Stimulated activated CD4-positive, alpha-beta T cell treated with anti-CD3 and anti-CD28 coated beads, Interleukin-1b, Interleukin-23, amount 100 ng/mL, for 4 hours (primary cell): ENCODE measurements at regions not wholly inside any gene's neighbourhood (a gene's known extent, or its start where the extent isn't known, plus 50 kb on each side); places are given as distances from the start of the nearest gene placed in this dataset.
"Not testable (repeated sequence)": the region's sequence is repeated elsewhere in the genome, so short reads cannot be mapped to it uniquely, and the experiment has no call there.

Experiments
- DNase-seq, 2 donors: peaks; one replicate each; pipeline ENCODE4 v3.0.0-alpha.2; 2020; ENCODE audit warnings: low read depth in 2 of 2

DNA sequence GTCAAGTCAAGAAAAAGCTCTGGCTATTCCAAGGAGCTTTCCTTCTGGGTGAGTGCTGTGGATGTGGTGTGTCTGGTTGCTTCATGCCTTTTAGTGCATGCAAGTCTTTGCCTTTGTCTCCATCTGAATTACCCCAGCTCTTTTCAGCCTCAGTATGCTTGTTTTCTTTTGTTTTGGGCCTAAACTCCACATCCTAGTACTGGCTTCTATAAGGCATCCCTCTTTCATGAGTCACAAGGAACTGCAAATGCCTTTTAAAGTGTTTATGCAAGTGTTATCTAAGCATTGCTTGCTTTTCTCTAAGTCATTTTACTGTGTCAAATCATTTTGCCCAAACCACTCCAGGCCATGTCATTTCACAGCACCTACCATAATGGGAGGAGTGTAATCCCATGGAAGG is 132.1 kb downstream of the PLCE1 start:
- DNase-seq, result no peak

DNA sequence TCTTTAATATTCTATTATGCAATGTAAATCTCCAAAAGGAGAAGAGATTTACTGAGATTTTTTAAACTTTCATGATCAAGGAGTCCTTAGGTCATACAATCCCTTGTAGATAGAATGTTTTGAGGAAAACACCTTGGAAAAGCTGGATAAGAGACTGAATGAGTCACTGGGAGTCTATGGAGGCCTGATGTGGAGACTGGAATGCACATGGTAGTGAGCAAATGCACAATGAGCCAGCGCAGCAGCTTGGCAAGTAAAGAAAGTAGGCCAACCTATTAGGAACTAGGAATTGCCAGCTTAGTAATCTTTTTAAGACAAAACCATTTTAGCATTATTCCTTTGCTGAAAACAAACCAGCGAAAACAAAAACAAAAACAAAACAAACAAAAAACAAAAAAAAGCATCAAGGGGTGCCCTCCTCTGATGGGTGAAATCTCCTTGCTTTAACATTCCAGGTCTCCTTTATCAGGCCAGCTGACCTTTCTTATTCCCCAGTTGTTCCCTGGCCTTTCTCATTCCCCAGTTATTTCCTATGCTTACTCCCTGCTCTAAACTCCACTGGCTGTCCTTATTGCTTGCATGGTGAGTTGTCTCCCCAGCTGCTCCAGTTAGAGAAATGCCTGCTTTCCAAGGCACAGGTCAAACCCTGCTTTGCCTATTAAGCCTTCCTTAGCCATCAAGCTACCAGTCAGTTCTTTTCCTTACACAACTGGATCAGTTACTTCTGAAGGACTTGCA is 135.8 kb downstream of the PLCE1 start:
- no peak for DNase-seq

GRCh38 chr10:94131885-94132284 is 138.2 kb downstream of the PLCE1 start:
- no peak for DNase-seq

GRCh38 chr10:94133239-94133638 is 139.5 kb downstream of the PLCE1 start:
- DNase-seq, result no peak

DNA sequence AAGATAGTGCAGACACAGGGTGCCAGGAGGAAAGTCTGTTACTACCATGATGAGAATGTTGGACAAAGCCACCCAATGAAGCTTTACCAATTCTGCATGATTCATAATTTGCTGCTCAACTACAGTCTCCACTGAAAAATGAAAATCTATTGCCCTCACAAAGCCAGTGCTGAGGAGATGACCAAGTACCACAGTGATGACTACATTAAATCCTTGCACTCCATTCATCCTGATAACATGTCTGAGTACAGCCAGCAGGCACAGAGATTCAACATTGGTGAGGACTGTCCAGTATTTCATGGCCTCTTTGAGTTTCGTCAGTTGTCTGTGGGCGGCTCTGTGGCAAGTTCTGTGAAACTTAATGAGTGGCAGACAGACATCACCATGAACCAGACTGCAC is 144.0 kb downstream of the PLCE1 start:
- no peak for DNase-seq

GRCh38 chr10:94138391-94138790 is 144.7 kb downstream of the PLCE1 start:
- DNase-seq, result no peak

DNA sequence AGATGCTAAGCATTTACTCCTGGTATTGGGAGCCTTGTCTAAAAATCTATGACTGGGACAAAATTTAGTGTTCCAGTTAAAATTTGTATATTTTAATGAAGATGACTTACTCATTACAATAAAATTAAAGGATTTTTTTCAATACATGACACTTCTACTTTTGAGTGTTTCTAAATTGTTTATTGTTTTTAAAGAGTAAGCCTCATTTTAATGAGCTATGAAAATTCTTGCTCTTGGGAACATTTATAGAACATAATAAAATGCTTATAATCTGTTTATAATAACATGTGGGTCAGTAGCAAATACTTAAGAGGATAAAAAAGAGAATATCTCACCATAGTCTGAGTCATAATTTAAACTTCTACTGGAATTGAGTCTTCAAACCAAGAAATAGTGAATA is 149.5 kb downstream of the PLCE1 start:
- no peak for DNase-seq

DNA sequence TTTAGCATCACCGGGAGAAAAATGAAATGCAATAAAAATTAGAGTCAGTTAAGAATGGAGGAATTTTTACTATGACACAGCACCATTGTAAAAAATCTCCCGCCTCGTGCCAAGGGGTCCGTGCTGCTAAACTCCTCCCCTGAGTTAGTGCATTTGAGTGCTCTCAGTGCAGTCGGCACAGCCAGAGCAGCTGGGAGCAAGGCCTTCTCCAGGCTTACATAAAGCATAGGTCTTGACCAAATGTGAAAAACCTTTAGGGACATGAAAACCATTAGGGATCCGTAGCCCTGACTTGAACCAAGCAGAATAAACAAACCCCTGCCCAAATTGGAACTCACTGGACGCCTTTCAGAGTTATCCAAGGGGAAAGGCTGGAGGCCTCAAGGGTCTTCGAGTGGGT is 152.6 kb downstream of the PLCE1 start:
- no peak for DNase-seq

- no peak for DNase-seq
Observed at GRCh38 chr10:94146746-94147145, 153.0 kb downstream of the PLCE1 start.

DNA sequence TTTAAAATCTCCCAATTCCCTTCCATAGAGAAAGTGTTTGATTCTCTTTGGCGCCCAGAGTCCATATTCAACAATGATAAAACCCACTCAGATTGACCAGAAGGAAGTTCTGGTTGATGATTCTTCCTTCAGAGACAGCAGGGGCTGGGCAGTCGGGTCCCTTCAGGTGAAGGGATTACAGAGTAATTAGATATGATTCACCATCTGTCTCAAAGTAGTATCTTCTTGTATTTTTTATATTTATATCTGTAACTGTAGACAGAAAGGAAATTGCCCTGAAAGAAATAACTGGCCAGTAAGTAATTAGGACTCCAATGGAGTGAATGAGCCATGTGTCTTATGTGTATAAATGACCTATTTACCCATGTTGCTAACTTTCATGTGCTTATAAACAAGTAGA is 156.0 kb downstream of the PLCE1 start:
- no peak for DNase-seq

DNA sequence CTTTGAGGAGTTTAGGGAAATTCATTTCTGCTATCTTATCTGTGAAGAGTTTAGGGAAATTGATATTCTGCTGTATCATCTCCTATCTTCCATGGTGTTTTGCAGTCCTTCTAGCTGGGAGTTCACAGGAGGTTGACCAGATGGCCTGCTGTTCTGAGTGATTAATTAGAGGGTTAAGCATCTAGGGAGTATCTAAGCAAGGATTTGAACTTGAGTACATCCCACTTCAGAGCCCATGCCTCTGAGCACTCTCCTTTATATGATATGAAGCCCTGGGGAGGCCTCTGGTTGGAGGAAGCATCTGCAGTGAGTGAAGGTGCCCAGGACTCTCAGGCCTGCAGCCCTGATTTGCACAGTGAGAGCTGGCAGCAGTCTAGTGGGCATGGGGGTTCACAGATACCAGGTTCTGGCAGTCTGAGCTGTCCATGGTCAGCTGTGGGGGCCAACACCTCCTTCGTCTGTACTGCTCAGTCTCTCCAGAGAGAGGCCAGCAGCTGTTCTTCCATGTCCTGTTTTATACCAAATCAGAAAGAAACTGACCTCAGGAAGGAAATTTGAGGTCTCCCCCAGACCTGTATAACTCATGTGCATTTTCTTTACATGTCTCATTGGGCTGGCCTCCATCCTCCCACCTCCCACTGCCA is 156.9 kb downstream of the PLCE1 start:
- DNase-seq, result no peak

- DNase-seq, result no peak
Observed at GRCh38 chr10:94155722-94156271, 162.1 kb downstream of the PLCE1 start.

- DNase-seq, result no peak
Observed at GRCh38 chr10:94156453-94156852, 162.7 kb downstream of the PLCE1 start.

GRCh38 chr10:94165158-94165611 is 171.5 kb downstream of the PLCE1 start:
- DNase-seq, result not testable (repeated sequence)

GRCh38 chr10:94172332-94172731 is 178.6 kb downstream of the PLCE1 start:
- no peak for DNase-seq

DNA sequence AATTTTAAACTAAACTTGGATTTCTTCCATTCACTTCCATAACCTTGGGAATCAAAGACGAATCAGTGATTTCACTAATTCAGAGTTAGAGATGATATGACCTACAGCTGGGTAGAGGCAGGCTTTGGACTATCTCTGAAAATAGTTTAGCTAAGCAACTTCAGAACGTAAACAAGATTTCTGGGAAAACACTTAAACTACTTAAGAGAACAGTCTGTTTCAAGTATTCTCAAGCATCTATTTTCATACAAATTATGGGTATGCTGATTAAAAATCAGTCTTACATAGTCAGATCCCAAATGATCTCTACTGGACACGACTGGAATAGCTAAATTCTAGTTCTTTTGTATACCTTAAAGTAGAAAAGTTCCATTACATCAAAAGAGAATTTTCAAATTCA is 179.9 kb downstream of the PLCE1 start:
- no peak for DNase-seq

DNA sequence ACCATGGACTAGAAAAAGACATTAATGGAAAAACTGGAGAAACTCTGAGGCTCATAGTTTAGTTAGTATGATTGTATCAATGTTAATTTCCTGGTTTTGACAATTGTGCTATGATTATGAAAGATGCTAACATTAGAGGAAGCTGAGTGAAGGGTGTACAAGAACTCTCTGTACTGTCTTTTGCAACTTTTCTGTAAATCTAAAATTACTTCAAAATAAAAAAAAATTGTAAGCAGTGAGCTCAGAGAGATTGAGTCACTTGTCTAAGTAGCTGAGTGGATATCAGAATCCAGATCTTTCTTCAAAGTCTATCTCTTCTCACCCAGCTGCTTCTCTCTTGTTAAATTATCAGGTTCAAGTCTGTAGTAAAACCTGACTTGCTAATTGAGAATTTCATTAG is 181.1 kb downstream of the PLCE1 start:
- DNase-seq, result no peak

GRCh38 chr10:94178475-94179253 is 184.1 kb downstream of the NOC3L start:
- no peak for DNase-seq

DNA sequence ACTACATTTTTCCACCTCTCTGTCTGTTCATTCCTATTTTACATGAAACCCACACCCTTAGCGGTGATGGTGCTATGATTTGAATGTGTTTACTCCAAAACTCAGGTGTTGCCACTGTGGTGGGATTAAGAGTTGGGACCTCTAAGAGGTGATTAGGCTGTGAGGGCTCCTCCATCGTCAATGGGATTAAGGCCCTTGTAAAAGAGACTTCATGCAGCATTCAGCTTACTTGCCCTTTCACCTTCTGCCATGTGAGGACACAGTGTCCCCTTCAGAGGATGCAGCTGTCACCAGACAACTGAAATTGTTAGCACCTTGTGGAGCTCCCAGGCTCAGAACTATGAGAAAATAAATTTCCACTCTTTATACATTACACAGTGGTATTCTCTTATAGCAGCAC is 182.2 kb downstream of the NOC3L start:
- DNase-seq, result no peak

DNA sequence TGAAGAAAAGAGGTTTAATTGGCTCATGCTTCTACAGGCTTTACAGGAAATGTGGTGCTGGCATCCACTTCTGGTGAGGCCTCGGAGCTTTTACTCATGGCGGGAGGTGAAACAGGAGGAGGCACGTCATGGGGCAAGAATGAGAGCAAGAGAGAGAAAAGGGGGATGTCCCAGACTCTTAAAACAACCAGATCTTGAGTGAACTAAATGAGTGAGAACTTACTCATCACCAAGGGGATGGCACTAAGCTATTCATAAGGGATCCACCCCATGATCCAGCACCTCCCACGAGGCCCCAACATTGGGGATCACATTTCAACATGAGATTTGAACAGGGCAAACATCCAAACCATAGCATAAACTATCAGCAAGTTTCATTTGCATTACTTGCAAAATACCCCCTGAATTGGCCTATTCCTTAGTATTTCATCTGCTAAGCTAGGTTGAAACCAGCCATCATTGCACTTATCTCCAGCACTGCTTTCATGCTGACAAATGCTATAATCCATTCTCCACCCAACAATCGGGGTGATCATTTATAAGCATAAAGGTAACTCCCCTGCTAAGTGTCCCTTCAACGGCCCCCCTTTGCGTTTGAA is 179.0 kb downstream of the NOC3L start:
- no peak for DNase-seq

DNA sequence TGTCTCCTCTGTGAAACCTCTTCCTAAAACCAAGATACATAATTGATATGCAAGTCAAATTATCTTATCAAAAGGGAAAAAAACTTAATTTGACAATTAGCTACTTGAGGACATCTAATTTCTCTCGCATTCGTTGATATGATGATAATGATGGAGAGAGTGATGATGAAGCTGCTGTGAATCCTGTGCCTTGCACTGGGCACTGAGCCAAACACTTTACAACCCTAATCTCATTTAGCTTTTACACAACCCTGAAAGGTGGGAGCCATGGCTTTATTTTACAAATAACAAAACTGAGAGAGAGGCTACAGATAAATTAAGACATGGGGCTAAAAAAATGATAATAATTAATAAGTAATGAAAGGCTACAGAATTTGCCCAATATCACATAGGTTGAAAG is 176.0 kb downstream of the NOC3L start:
- no peak for DNase-seq

DNA sequence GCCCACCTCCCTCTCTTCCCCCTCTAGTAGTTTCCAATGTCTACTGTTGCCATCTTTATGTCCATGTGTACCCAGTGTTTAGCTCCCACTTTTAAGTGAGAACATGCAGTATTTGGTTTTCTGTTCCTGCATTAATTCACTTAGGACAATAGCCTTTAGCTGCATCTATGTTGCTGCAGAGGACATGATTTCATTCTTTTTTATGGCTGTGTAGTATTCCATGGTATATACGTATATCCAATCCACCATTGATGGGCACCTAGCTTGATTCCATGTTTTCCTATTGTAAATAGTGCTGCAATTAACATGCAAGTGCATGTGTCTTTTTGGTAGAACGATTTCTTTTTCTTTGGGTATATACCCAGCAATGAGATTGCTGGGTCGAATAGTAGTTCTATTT is 170.4 kb downstream of the NOC3L start:
- no peak for DNase-seq
